ENCODE measurements at regions not wholly inside any gene's neighbourhood (a gene's known extent, or its start where the extent isn't known, plus 50 kb on each side); places are given as distances from the start of the nearest gene placed in this dataset.
"Not testable (repeated sequence)": the region's sequence is repeated elsewhere in the genome, so short reads cannot be mapped to it uniquely, and the experiment has no call there.

GRCh38 chr2:91565689-91566430, 2874.4 kb downstream of the RPIA start:
- not testable (repeated sequence) for TF ChIP-seq CSDC2 (CRISPR knock-in tag; IDR thresholded peaks at IDR 0.05); PATZ1 (CRISPR knock-in tag; IDR thresholded peaks at IDR 0.05; ENCODE audit: borderline replicate concordance); ZFP3 (CRISPR knock-in tag; IDR thresholded peaks at IDR 0.05); ZC3H10 (CRISPR knock-in tag; IDR thresholded peaks at IDR 0.05); PPARA (CRISPR knock-in tag; IDR thresholded peaks at IDR 0.05; ENCODE audit: borderline replicate concordance); ZFP30 (CRISPR knock-in tag; IDR thresholded peaks at IDR 0.05); OSR1 (CRISPR knock-in tag; IDR thresholded peaks at IDR 0.05); RARB (CRISPR knock-in tag; IDR thresholded peaks at IDR 0.05); ISL1 (CRISPR knock-in tag; IDR thresholded peaks at IDR 0.05); ARNTL (CRISPR knock-in tag; IDR thresholded peaks at IDR 0.05; ENCODE audit: borderline replicate concordance, low read depth); CREB5 (CRISPR knock-in tag; IDR thresholded peaks at IDR 0.05; ENCODE audit: low read depth); POU6F1 (CRISPR knock-in tag; IDR thresholded peaks at IDR 0.05; ENCODE audit: borderline replicate concordance, low read depth); ZNF8 (CRISPR knock-in tag; IDR thresholded peaks at IDR 0.05)
